ENCODE measurements at regions not wholly inside any gene's neighbourhood (a gene's known extent, or its start where the extent isn't known, plus 50 kb on each side); places are given as distances from the start of the nearest gene placed in this dataset.

GRCh38 chr14:97517566-97518234, 720.5 kb downstream of the VRK1 start:
- no peak for DNase-seq (ENCODE audit: low read depth in 2 of 2)

- no peak for DNase-seq (ENCODE audit: low read depth in 2 of 2)
Observed at GRCh38 chr14:97523936-97524335, 726.8 kb downstream of the VRK1 start.

GRCh38 chr14:97524589-97525319, 727.6 kb downstream of the VRK1 start:
- no peak for DNase-seq (ENCODE audit: low read depth in 2 of 2)

GRCh38 chr14:97527993-97528392, 730.8 kb downstream of the VRK1 start:
- no peak for DNase-seq (ENCODE audit: low read depth in 2 of 2)

- no peak for DNase-seq (ENCODE audit: low read depth in 2 of 2)
Observed at GRCh38 chr14:97532052-97532451, 734.9 kb downstream of the VRK1 start.

GRCh38 chr14:97536421-97536820, 739.2 kb downstream of the VRK1 start:
- DNase-seq (ENCODE audit: low read depth in 2 of 2): no peak

GRCh38 chr14:97538749-97539410, 741.7 kb downstream of the VRK1 start:
- no peak for DNase-seq (ENCODE audit: low read depth in 2 of 2)

GRCh38 chr14:97539411-97539795, 742.2 kb downstream of the VRK1 start:
- no peak for DNase-seq (ENCODE audit: low read depth in 2 of 2)

- no peak for DNase-seq (ENCODE audit: low read depth in 2 of 2)
Observed at GRCh38 chr14:97539884-97540283, 742.7 kb downstream of the VRK1 start.

GRCh38 chr14:97543221-97543620, 746.0 kb downstream of the VRK1 start:
- no peak for DNase-seq (ENCODE audit: low read depth in 2 of 2)

GRCh38 chr14:97543816-97544215, 746.6 kb downstream of the VRK1 start:
- DNase-seq (ENCODE audit: low read depth in 2 of 2): no peak

GRCh38 chr14:97544571-97544970, 747.4 kb downstream of the VRK1 start:
- DNase-seq (ENCODE audit: low read depth in 2 of 2): no peak

- DNase-seq (ENCODE audit: low read depth in 2 of 2): no peak
Observed at GRCh38 chr14:97546491-97547230, 749.5 kb downstream of the VRK1 start.

- no peak for DNase-seq (ENCODE audit: low read depth in 2 of 2)
Observed at GRCh38 chr14:97550463-97550862, 753.3 kb downstream of the VRK1 start.

GRCh38 chr14:97554597-97554996, 757.4 kb downstream of the VRK1 start:
- DNase-seq (ENCODE audit: low read depth in 2 of 2): no peak

- DNase-seq (ENCODE audit: low read depth in 2 of 2): no peak
Observed at GRCh38 chr14:97564334-97564733, 767.2 kb downstream of the VRK1 start.

GRCh38 chr14:97571201-97571600, 774.0 kb downstream of the VRK1 start:
- no peak for DNase-seq (ENCODE audit: low read depth in 2 of 2)

GRCh38 chr14:97571866-97572555, 774.8 kb downstream of the VRK1 start:
- no peak for DNase-seq (ENCODE audit: low read depth in 2 of 2)

GRCh38 chr14:97572583-97573458, 775.6 kb downstream of the VRK1 start:
- DNase-seq (ENCODE audit: low read depth in 2 of 2): no peak

- no peak for DNase-seq (ENCODE audit: low read depth in 2 of 2)
Observed at GRCh38 chr14:97575677-97576076, 778.5 kb downstream of the VRK1 start.

Data from fibroblast of skin of left quadriceps (primary cell).